ENCODE measurements at regions not wholly inside any gene's neighbourhood (a gene's known extent, or its start where the extent isn't known, plus 50 kb on each side); places are given as distances from the start of the nearest gene placed in this dataset.

- TF ChIP-seq, protein P1, sequence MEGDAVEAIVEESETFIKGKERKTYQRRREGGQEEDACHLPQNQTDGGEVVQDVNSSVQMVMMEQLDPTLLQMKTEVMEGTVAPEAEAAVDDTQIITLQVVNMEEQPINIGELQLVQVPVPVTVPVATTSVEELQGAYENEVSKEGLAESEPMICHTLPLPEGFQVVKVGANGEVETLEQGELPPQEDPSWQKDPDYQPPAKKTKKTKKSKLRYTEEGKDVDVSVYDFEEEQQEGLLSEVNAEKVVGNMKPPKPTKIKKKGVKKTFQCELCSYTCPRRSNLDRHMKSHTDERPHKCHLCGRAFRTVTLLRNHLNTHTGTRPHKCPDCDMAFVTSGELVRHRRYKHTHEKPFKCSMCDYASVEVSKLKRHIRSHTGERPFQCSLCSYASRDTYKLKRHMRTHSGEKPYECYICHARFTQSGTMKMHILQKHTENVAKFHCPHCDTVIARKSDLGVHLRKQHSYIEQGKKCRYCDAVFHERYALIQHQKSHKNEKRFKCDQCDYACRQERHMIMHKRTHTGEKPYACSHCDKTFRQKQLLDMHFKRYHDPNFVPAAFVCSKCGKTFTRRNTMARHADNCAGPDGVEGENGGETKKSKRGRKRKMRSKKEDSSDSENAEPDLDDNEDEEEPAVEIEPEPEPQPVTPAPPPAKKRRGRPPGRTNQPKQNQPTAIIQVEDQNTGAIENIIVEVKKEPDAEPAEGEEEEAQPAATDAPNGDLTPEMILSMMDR (IDR thresholded peaks at IDR 0.05; ENCODE audit: borderline replicate concordance, extremely low read depth, low read length, poor library complexity, severe bottlenecking) = no peak
- TF ChIP-seq EZH2 (IDR thresholded peaks at IDR 0.05; ENCODE audit: borderline replicate concordance, low read depth, low read length, severe bottlenecking) = no peak
These were observed 1163.0 kb downstream of the RAPGEF2 start for GRCh38 chr4:160265836-160266235.
